C1 segment of cervical spinal cord (tissue), 14 donors: ENCODE measurements at regions not wholly inside any gene's neighbourhood (a gene's known extent, or its start where the extent isn't known, plus 50 kb on each side); places are given as distances from the start of the nearest gene placed in this dataset.

Experiments used
- DNase-seq, 14 donors: peaks; one replicate each; lab custom pipeline; 2025; lab: John Stamatoyannopoulos, UW

DNA sequence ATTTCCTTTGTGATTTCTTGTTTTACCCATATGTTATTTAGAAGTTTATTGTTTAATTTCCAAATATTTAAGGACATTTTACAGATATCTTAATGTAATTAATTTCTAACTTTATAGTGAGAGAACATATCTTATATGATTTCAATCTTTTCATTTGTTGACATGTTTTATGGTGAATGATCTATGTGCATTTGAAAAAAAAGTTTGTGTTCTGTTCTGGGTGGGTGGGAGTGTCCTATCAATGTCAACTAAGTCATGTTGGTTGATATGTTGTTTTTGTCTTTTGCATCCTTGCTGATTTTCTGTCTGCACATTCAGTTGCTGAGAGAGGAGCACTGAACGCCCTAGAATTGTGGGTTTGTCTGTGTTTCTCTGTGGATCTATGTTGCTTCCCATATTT, 50.3 kb upstream of the CBFA2T3 start:
- DNase-seq, result no peak

DNA sequence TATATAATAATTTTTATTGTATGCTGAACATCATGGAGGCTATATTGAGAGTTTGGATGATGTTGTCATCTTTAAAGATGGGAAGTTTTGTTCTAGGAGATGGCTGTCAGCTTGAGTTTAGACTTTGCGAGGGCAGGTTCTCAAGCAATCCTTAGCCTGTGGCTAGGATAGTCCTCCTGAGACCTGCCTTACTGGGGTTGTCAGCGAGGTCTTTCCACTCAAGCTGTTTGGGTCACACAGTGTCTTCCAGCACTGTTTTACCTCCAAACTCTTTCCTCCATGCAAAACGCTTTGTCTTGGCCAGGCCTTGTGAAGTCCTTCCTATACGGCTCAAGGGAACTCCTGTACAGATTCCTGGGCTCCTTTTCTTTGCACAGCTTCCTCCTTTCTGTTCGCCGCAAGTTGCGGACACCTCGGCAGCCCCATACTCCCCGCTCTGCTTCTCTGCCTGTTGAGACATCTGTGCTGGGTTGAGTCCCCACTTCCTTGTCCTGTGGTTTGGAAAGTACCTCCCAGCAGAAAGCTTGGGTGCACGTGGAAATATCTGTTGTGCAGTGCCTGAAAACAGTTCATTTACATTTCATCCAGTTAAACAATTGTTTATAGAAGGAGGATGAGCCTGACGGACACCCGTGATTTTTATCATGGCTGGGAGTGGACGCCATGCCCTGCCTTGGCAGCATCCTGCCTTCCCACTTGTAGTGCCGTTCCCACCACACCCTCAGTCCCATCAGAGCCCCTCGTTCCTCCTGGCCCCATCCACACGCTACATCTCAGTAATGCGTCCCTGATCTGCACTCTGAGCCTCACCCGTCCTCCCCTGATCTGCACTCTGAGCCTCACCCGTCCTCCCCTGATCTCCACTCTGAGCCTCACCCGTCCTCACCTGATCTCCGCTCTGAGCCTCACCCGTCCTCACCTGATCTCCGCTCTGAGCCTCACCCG, 55.0 kb upstream of the CBFA2T3 start:
- peak in 5 of 14 donors; percentile 7 to 52 (median 21) for DNase-seq

DNA sequence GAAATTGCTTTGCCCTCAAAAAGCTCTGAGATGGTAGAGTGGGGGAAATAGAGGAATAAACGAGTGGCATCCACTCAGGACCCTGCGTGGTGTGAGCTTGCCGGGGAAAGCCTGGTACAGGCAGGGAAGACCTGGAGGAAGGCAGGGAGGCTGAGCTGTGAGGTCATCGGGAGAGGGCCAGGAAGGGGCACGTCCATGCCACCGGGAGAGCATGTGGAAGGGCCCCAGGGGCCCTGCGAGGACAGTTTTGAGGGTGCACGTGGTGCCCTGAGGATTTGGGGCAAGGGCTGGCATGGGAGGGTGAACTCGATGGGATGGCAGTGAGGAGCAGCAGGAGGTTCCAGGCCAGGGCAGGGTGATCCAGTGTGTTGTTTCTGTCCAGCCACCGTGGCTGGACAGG, 56.3 kb upstream of the CBFA2T3 start:
- DNase-seq, result no peak

- no peak for DNase-seq
These were observed 57.0 kb upstream of the CBFA2T3 start for GRCh38 chr16:89033796-89034572.

- no peak for DNase-seq
These were observed 57.6 kb upstream of the CBFA2T3 start for GRCh38 chr16:89034573-89034961.

DNA sequence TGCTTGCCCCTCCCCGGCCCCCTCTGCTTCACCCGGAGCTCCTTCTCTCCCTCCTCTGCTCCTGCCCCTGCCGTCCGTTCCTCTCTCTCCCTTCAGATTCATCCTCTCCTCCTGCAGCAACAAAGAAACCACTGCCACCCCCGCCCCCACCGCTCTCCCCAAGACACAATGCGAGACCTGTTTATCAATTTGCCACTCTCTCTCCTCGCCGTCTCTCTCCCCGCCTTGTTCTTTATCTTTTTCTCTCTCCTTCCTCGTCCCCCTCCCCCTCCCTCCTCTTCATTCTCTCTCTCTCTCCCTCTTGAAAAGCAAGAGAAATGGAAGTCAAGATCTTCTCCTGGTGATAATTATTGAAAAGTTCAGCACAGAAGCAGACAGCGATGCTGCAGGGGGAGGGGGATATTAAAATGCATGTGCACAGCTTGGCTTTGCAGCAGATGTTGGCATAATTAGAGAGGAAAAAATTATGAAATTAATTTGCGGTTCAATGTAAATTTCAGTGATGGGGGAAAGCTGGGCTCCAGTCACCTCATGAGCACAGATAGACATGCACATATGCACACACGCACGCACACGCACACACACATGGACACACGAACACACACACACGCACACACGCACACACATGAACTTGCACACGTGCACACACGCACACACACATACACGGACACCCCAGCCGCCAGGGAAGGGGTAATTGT, 58.1 kb upstream of the CBFA2T3 start:
- DNase-seq, result no peak

DNA sequence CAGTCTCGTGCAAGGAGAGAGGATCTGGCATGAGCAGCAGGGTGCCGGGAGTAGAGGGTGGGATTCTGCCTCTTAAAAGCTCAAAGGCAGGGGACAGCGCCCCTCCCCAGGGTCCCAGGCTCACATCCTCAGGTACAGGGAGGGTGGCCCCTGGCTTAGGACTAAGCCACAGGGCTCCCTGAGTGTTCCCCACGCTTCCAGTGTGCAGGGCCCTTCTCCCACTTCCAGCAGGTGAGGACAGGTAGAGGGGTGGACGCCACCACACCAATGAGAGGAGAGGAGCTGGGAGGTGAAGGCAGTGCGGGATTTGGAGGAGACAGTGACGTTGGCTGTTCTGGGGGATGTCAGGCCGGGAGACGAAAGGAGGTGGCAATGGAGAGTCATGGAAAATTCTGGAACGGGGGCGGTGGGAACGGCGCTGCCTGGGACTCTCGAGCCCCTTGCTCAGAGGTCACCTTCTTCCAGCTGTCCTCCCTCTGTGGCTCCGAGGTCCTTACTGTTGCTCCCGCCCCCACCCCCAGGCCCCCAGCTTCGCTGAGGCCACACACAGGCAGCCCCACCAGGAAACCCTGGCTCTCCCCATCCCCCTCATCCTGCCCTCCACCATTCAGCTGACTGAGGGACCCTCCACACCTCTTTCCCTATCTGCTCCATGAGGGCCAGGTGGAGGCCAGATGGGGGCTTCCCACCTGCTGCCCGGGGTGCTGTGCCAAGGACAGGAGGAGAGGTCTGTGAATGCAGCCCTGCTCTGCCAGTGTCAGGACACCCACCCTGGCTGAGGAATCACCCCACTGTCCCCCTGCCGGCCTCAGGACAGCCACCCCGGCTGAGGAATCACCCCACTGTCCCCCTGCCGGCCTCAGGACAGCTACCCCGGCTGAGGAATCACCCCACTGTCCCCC, 57.7 kb upstream of the ACSF3 start:
- no peak for DNase-seq

GRCh38 chr16:89036776-89037175, 56.9 kb upstream of the ACSF3 start:
- no peak for DNase-seq

- DNase-seq, result no peak
These were observed 56.1 kb upstream of the ACSF3 start for GRCh38 chr16:89037261-89038152.

DNA sequence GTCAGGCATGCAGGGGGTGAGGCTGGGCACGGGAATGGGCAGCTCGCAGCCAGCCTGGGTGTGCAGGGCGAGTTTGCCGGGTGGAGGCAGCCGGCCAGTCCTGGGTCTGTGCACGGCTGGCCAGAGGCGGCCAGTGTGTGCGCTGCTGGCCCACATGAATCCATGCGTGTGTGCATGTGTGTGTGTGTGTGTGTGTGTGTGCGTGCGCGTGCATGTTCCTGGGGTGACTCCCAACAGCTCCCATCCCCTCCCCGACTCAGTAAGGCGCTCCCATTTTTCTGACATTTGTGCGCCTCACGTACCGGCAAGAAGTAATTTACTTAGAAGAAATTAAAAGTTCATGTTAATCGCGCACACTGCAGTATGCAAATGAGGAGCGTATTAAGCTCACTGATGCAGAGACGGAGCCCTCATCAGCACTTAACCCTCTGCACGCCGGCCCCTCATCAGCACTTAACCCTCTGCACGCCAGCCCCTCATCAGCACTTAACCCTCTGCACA, 55.4 kb upstream of the ACSF3 start:
- DNase-seq, result no peak

- DNase-seq, result no peak
These were observed 54.6 kb upstream of the ACSF3 start for GRCh38 chr16:89038811-89039735.

GRCh38 chr16:89039756-89040155, 53.9 kb upstream of the ACSF3 start:
- DNase-seq, result no peak

DNA sequence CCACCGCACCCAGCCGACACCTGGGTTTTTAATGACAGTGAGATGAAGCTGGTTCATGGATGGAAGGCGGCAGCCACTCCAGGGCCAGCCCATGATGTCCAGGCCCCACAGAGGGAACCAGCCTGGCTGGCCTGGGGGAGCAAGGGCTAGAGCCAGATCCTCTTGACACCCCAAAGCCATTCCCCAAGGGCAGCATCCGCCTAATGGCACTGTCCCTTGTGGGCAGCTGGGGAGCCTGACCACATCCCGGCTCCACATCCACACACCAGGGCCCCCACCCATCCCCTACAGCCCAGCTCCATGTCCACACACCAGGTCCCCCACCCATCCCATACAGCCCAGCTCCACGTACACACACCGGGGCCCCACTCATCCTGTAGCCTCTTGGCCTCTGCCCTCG, 53.3 kb upstream of the ACSF3 start:
- DNase-seq, result no peak

DNA sequence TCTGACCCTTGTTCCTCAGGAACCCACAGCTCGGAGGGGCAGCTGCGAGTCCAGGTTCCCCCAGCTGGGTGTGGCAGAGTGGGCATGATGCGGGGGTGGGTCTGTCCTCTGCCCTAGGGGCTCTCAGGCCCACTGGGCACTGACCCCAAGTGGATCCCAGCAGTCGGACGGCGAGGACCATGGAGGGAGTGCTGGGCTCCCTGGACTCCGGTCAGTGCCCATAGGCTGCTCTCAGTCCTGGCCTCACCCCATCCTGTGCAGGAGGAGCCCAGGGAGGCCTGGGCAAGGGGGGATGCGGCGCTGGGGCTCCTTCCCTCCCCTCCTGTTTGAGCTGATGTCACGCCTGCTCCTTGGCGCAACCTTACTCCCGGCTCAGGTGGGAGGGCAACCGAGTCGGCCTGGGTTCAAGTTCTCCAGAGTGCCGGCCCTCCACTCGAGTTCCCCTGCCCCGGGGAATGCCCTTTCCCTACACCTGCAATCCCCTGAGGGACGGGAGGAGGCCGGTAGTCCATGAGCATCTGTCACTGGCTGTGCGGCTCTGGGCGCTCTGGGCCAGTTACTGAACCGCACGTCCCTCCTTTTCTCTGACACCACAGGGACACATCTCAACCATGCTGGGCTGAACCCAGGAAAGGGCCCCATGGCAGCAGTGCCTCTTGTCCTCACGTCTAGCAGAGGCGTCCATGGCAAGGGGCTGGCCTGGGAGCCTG, 52.6 kb upstream of the ACSF3 start:
- no peak for DNase-seq

DNA sequence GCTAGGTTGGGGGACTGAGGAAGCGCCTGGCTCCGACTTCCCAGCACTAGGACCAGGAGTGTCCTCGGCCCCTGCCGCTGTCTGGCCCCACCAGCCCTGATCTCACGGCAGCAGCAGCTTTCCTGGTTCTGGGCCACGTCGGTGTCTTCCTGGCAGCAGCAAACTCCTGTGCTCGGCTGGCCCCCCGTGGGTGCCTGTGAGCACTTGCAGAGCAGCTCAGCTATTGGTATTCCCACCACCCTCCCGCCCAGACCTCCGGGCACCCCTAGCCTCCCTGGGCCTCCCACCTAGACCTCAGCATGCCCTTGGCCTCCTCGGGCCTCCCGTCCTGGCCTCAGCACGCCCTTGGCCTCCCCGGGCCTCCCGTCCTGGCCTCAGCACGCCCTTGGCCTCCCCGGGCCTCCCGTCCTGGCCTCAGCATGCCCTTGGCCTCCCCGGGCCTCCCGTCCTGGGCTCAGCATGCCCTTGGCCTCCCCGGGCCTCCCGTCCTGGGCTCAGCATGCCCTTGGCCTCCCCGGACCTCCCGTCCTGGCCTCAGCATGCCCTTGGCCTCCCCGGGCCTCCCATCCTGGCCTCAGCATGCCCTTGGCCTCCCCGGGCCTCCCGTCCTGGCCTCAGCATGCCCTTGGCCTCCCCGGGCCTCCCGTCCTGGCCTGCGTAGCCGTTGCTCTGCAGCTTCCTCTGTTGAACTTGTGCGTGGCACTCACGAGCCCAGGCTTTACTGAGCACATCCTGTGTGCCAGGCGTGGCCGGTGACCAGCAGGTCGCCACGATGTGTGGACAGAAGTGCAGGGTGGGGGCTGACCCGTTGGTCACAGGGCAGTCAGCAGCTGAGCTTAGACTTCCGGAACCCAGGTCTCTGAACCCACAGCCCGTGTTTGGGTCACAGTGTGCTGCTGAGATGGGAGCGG, 51.8 kb upstream of the ACSF3 start:
- DNase-seq, result no peak

GRCh38 chr16:89042711-89043551, 50.7 kb upstream of the ACSF3 start:
- DNase-seq, result no peak
